ENCODE measurements at regions not wholly inside any gene's neighbourhood (a gene's known extent, or its start where the extent isn't known, plus 50 kb on each side); places are given as distances from the start of the nearest gene placed in this dataset.

DNA sequence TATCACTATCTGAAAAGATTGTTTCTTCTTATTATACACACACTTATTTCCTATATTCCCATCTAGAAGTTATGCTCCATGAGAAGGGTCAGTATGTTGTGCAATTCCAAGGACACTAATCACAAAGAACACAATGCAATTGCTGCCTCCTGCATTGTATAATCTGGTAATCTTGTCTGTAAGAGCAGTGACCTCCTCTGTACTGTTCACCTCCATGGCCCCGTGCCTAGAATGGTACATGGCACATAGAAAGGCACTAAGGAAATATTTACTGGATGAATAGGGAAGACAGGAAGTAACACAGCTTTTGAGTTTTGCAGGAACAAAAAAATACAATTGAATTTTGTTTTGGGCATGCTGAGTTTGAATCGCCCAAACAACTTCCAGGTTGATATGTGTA, 214.6 kb upstream of the SALL1 start:
- Mint-ChIP-seq H3K36me3 (ENCODE audit: insufficient read depth, unreplicated experiment) (no peaks in the 10 kb centered on the region), H3K9me3 (ENCODE audit: unreplicated experiment) (no peaks in the 10 kb centered on the region), H3K27ac (ENCODE audit: low read depth, unreplicated experiment) (no peak overlapping the region), H3K4me3 (ENCODE audit: unreplicated experiment) (no peak overlapping the region), H3K4me1 (ENCODE audit: insufficient read depth, unreplicated experiment) (no peaks in the 10 kb centered on the region), H3K27me3 (ENCODE audit: insufficient read depth, unreplicated experiment) (no peaks in the 10 kb centered on the region)
- CTCF ChIA-PET: no interaction called here
- no peak for DNase-seq (ENCODE audit: unreplicated experiment)
- TF ChIP-seq, protein P1, sequence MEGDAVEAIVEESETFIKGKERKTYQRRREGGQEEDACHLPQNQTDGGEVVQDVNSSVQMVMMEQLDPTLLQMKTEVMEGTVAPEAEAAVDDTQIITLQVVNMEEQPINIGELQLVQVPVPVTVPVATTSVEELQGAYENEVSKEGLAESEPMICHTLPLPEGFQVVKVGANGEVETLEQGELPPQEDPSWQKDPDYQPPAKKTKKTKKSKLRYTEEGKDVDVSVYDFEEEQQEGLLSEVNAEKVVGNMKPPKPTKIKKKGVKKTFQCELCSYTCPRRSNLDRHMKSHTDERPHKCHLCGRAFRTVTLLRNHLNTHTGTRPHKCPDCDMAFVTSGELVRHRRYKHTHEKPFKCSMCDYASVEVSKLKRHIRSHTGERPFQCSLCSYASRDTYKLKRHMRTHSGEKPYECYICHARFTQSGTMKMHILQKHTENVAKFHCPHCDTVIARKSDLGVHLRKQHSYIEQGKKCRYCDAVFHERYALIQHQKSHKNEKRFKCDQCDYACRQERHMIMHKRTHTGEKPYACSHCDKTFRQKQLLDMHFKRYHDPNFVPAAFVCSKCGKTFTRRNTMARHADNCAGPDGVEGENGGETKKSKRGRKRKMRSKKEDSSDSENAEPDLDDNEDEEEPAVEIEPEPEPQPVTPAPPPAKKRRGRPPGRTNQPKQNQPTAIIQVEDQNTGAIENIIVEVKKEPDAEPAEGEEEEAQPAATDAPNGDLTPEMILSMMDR (IDR thresholded peaks at IDR 0.05; ENCODE audit: unreplicated experiment): no peak
- no TSS peak for BruUV-seq (replicated peaks)
- intact Hi-C loops (cut with micrococcal nuclease): no loop called here
- POLR2A ChIA-PET: no interaction called here

DNA sequence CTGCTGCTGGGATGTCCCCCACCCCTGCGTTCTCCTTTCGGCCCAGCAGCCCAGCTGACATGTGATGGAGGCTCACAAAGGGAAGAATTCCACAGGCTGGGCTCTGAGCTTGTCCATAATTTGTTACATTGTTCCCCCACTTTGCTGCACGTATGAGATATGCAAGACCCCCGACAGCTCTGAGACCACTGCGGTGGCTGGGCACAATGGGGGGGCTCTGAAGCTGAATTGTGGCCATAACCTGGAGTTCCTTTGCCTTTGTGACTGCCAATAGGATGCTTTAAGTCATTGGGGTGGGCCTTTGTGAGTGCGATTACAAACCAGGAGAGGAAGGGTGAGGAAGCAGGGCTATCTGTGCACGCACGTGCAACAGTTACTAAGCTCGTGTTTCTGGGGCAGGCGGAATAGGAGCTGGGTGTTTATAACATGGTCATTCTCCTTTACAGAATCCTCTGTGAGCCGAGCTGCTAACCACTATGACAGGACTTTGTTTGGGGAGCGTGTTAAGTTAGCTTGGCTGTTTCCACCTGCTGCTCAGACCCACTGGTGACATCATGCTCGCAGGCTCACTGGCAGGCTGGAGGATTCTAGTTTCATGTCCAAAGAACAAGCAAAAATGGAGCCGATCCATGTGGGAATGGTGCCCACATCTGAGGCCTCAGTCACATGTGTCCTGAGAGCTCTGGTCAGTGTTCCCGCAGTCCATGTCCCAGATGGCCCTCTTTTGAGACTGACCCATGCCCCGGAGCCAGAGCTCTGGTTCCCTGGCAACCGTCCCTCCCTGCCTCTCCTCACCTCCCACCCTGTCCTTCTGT, 208.3 kb upstream of the SALL1 start:
- H3K4me1 Mint-ChIP-seq (ENCODE audit: insufficient read depth, unreplicated experiment): no peaks in the 10 kb centered on the region
- intact Hi-C loops (cut with micrococcal nuclease): no loop called here
- TF ChIP-seq, protein P1 (IDR thresholded peaks at IDR 0.05; ENCODE audit: unreplicated experiment): no peak
- H3K27me3 Mint-ChIP-seq (ENCODE audit: insufficient read depth, unreplicated experiment): no peaks in the 10 kb centered on the region
- DNase-seq (ENCODE audit: unreplicated experiment): no peak
- H3K9me3 Mint-ChIP-seq (ENCODE audit: unreplicated experiment): peaks cover 2% of the 10 kb centered on the region
- H3K4me3 Mint-ChIP-seq (ENCODE audit: unreplicated experiment): no peak overlapping the region
- no TSS peak for BruUV-seq (replicated peaks)
- CTCF ChIA-PET: no interaction called here
- H3K27ac Mint-ChIP-seq (ENCODE audit: low read depth, unreplicated experiment): no peak overlapping the region
- POLR2A ChIA-PET: no interaction called here
- no peaks in the 10 kb centered on the region for H3K36me3 Mint-ChIP-seq (ENCODE audit: insufficient read depth, unreplicated experiment)

DNA sequence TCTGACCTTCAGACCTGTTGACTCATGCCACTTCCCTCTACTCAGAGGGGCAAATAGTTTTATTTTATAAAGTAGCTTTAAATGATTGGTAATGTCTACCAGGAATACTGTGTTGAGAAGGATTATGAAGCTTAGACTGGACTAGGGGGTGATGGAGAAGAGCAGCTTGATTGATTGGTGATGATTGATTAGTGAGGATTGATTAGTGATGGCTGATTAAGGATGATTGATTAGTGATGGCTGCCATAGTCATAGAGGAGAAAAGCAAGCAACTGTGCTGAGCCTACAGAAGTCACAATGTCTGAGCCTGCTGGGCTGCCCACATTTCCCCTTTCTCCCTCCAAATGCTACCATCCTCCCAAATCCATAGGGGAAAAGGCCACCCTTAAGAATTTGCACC, 206.8 kb upstream of the SALL1 start:
- Mint-ChIP-seq H3K27me3 (ENCODE audit: insufficient read depth, unreplicated experiment) (no peaks in the 10 kb centered on the region), H3K9me3 (ENCODE audit: unreplicated experiment) (peaks cover 8% of the 10 kb centered on the region), H3K4me1 (ENCODE audit: insufficient read depth, unreplicated experiment) (no peaks in the 10 kb centered on the region), H3K36me3 (ENCODE audit: insufficient read depth, unreplicated experiment) (no peaks in the 10 kb centered on the region), H3K27ac (ENCODE audit: low read depth, unreplicated experiment) (no peak overlapping the region), H3K4me3 (ENCODE audit: unreplicated experiment) (no peak overlapping the region)
- DNase-seq (ENCODE audit: unreplicated experiment): no peak
- POLR2A ChIA-PET: no interaction called here
- TF ChIP-seq, protein P1 (IDR thresholded peaks at IDR 0.05; ENCODE audit: unreplicated experiment): no peak
- intact Hi-C loops (cut with micrococcal nuclease): no loop called here
- CTCF ChIA-PET: no interaction called here
- no TSS peak for BruUV-seq (replicated peaks)

DNA sequence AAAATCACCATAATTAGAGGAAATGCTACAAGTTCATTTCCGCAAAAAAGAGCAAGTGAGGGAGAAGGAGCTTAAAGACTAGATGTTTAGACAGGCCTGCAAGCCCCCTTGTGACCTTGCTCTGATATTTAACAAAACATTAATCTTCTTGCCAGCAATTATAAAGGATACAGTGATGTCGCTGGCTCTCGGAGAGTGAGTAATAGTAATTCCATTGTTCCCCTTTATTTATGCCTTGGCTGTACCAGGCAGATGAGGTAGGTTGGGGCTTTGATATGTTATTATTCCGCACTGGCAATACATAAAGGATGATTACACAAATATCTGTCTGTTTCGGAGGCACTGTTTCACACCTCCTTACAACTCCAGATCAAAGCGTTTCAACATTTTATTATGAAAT, 204.8 kb upstream of the SALL1 start:
- H3K9me3 Mint-ChIP-seq (ENCODE audit: unreplicated experiment): peaks cover 8% of the 10 kb centered on the region
- TF ChIP-seq, protein P1 (IDR thresholded peaks at IDR 0.05; ENCODE audit: unreplicated experiment): no peak
- BruUV-seq (replicated peaks): no TSS peak
- H3K4me1 Mint-ChIP-seq (ENCODE audit: insufficient read depth, unreplicated experiment): no peaks in the 10 kb centered on the region
- CTCF ChIA-PET: no interaction called here
- intact Hi-C loops (cut with micrococcal nuclease): no loop called here
- POLR2A ChIA-PET: no interaction called here
- H3K27ac Mint-ChIP-seq (ENCODE audit: low read depth, unreplicated experiment): no peak overlapping the region
- no peak for DNase-seq (ENCODE audit: unreplicated experiment)
- H3K27me3 Mint-ChIP-seq (ENCODE audit: insufficient read depth, unreplicated experiment): no peaks in the 10 kb centered on the region
- no peaks in the 10 kb centered on the region for H3K36me3 Mint-ChIP-seq (ENCODE audit: insufficient read depth, unreplicated experiment)
- H3K4me3 Mint-ChIP-seq (ENCODE audit: unreplicated experiment): no peak overlapping the region
